GM12878 (cell line): ENCODE measurements at regions not wholly inside any gene's neighbourhood (a gene's known extent, or its start where the extent isn't known, plus 50 kb on each side); places are given as distances from the start of the nearest gene placed in this dataset.

Experiments
- ATAC-seq: fragments of 200-7000 bp; cut with Tn5 transposase; 3 replicates; pipeline ENCODE4 v1.9.1; 2020; ENCODE audit warnings: mild to moderate bottlenecking, moderate library complexity
- BruUV-seq: library from RNA; stranded (reverse); fragments of 400-500 nt; replicated peaks from 2 replicates; lab custom pipeline; 2021; lab: Mats Ljungman, UMichigan
- CTCF ChIA-PET: fragments of 300-600 bp; sonication (Branson Sonifier 250); formaldehyde crosslinking; extraction: SDS; loops from one replicate; lab custom pipeline; 2021; ENCODE audit warnings: inconsistent platforms; lab: Yijun Ruan, JAX
- POLR2A ChIA-PET: fragments of 350-600 bp; formaldehyde crosslinking; extraction: SDS; loops from one replicate; lab custom pipeline; 2021; ENCODE audit warnings: inconsistent platforms; lab: Charles Lee
- RAD21 ChIA-PET: fragments of 300-600 bp; sonication (Branson Sonifier 250); formaldehyde crosslinking; loops from one replicate; lab custom pipeline; 2023; ENCODE audit warnings: antibody characterized with exemption; ENCODE audit not compliant: unreplicated experiment; lab: Charles Lee
- SMC1A ChIA-PET: fragments of 300-600 bp; sonication (Branson Sonifier 250); formaldehyde crosslinking; loops from one replicate; lab custom pipeline; 2023; ENCODE audit not compliant: unreplicated experiment, uncharacterized antibody; lab: Charles Lee
- DNase-seq: peaks from one replicate; pipeline ENCODE4 v3.0.0-alpha.2; 2011; ENCODE audit warnings: low read depth, low spot score
- FAIRE-seq: peaks from 3 replicates; lab custom pipeline; 2011; peaks lifted over from hg19 to GRCh38; lab: Jason Lieb, UNC
- H2AFZ ChIP-seq: 2 replicates; pipeline ENCODE4 v1.6.0; 2011; ENCODE audit warnings: low read depth, low read length, control low read depth; ENCODE audit not compliant: control insufficient read depth
- H3K27ac ChIP-seq: 2 replicates; pipeline ENCODE4 v1.5.1; 2011; ENCODE audit warnings: control low read depth; ENCODE audit not compliant: control insufficient read depth, insufficient read depth
- H3K27me3 ChIP-seq, 2 experiments: replicated peaks in 1 of 2; 2 replicates each; pipeline versions ENCODE4 v1.6.0 to v1.6.1; 2011; ENCODE audit warnings: low read length in 1 of 2; ENCODE audit not compliant: control insufficient read depth in 2 of 2, insufficient read depth in 2 of 2
- H3K36me3 ChIP-seq, 2 experiments: 2 replicates each; pipeline ENCODE4 v1.5.1; 2011; ENCODE audit warnings: low read length in 1 of 2; ENCODE audit not compliant: control insufficient read depth in 2 of 2, insufficient read depth in 2 of 2
- H3K4me1 ChIP-seq: 2 replicates; pipeline ENCODE4 v1.6.1; 2011; ENCODE audit warnings: mild to moderate bottlenecking, low read length, moderate library complexity, mixed read lengths; ENCODE audit not compliant: control insufficient read depth, insufficient read depth
- H3K4me2 ChIP-seq: 2 replicates; pipeline ENCODE4 v1.6.0; 2011; ENCODE audit warnings: control low read depth; ENCODE audit not compliant: control insufficient read depth, insufficient read depth
- H3K4me3 ChIP-seq: fragments of 200-600 bp; sonication (generic); 2 replicates; pipeline ENCODE4 v1.5.1; 2016
- H3K79me2 ChIP-seq: 2 replicates; pipeline ENCODE4 v1.6.0; 2011; ENCODE audit warnings: low read length; ENCODE audit not compliant: control insufficient read depth, insufficient read depth
- H3K9ac ChIP-seq: 2 replicates; pipeline ENCODE4 v1.8.0; 2011; ENCODE audit warnings: low read length, control low read depth, mixed read lengths; ENCODE audit not compliant: control insufficient read depth, insufficient read depth
- H3K9me3 ChIP-seq: replicated peaks from 3 replicates; pipeline ENCODE4 v1.5.1; 2011; ENCODE audit warnings: mild to moderate bottlenecking, low read length; ENCODE audit not compliant: control insufficient read depth, insufficient read depth
- H4K20me1 ChIP-seq: 2 replicates; pipeline ENCODE4 v1.6.0; 2011; ENCODE audit not compliant: control insufficient read depth, insufficient read depth
- CBX5 ChIP-seq: sonication (generic); IDR thresholded peaks from 2 replicates; pipeline ENCODE4 v1.6.1; 2016; ENCODE audit warnings: low read depth, moderate library complexity, mild to moderate bottlenecking, inconsistent platforms
- CHD4 ChIP-seq: fragments of 200-600 bp; sonication (generic); IDR thresholded peaks from 2 replicates; pipeline ENCODE4 v1.6.1; 2016; ENCODE audit warnings: mild to moderate bottlenecking
- EP300 ChIP-seq, 2 experiments: fragments of 150-350 bp in 1 of 2; IDR thresholded peaks; 2 replicates each; pipeline ENCODE4 v1.6.1; 2011 to 2012; ENCODE audit warnings: low read depth in 2 of 2, low read length in 2 of 2, borderline replicate concordance in 1 of 2, improper control_type of control experiment in 1 of 2, inconsistent platforms in 1 of 2; ENCODE audit not compliant: control insufficient read depth in 1 of 2
- IKZF2 ChIP-seq, 2 experiments: fragments of 450-650 bp; IDR thresholded peaks; 2 replicates each; pipeline ENCODE4 v1.6.1; 2017; ENCODE audit warnings: mild to moderate bottlenecking in 2 of 2, moderate library complexity in 2 of 2
- JUNB ChIP-seq: IDR thresholded peaks from 2 replicates; pipeline ENCODE4 v1.6.1; 2016; ENCODE audit warnings: antibody characterized with exemption, mild to moderate bottlenecking
- KDM1A ChIP-seq: fragments of 200-600 bp; sonication (generic); IDR thresholded peaks from 2 replicates; pipeline ENCODE4 v1.6.1; 2016; ENCODE audit warnings: borderline replicate concordance
- MXI1 ChIP-seq: fragments of 150-350 bp; IDR thresholded peaks from 2 replicates; pipeline ENCODE4 v1.6.1; 2011; ENCODE audit warnings: low read depth, mild to moderate bottlenecking, inconsistent platforms, low read length, improper control_type of control experiment
- STAT3 ChIP-seq: IDR thresholded peaks from 2 replicates; pipeline ENCODE4 v1.6.1; 2011; ENCODE audit warnings: low read depth, low read length, improper control_type of control experiment
- YBX1 ChIP-seq: fragments of 450-650 bp; IDR thresholded peaks from 2 replicates; pipeline ENCODE4 v1.6.1; 2016; ENCODE audit warnings: antibody characterized with exemption
- WGBS: methylation state at CpG from one replicate; pipeline ENCODE4 v1.1.6; 2016; ENCODE audit warnings: low lambda C conversion rate; ENCODE audit not compliant: insufficient replicate concordance, insufficient coverage; ENCODE audit errors: missing lambda C conversion rate; 5-methylcytosine and 5-hydroxymethylcytosine counted together
- in situ Hi-C: fragments of 300-500 bp; cut with MboI; formaldehyde crosslinking; loops from 9 replicates; pipeline ENCODE4 v1.14.3; 2018; ENCODE audit warnings: mixed read lengths
- intact Hi-C: fragments of 100-400 bp; cut with micrococcal nuclease; formaldehyde crosslinking; loops from one replicate; pipeline ENCODE4 v1.14.2; 2022; ENCODE audit not compliant: unreplicated experiment
- TF ChIP-seq, protein P1 (sequence below): fragments of 450-650 bp; formaldehyde crosslinking; IDR thresholded peaks from 2 replicates; pipeline ENCODE4 v1.4.0; 2022; ENCODE audit warnings: mild to moderate bottlenecking, moderate library complexity
- TF ChIP-seq, protein P2 (sequence below): IDR thresholded peaks from 2 replicates; pipeline ENCODE4 v1.6.1; 2011; ENCODE audit warnings: borderline replicate concordance, low read depth, mild to moderate bottlenecking, moderate library complexity, low read length; ENCODE audit not compliant: insufficient read depth, poor library complexity, severe bottlenecking
- TF ChIP-seq, protein P3 (sequence below): fragments of 450-650 bp; IDR thresholded peaks from 2 replicates; pipeline ENCODE4 v1.6.1; 2017; ENCODE audit warnings: mild to moderate bottlenecking
- TF ChIP-seq, protein P4 (sequence below): IDR thresholded peaks from 2 replicates; pipeline ENCODE4 v1.6.1; 2012; ENCODE audit warnings: low read depth, low read length, improper control_type of control experiment
- TF ChIP-seq, protein P5 (sequence below): IDR thresholded peaks from 2 replicates; pipeline ENCODE4 v1.6.1; 2011; ENCODE audit warnings: low read depth, mild to moderate bottlenecking, low read length, moderate library complexity, borderline replicate concordance; ENCODE audit errors: extremely low read depth

DNA sequence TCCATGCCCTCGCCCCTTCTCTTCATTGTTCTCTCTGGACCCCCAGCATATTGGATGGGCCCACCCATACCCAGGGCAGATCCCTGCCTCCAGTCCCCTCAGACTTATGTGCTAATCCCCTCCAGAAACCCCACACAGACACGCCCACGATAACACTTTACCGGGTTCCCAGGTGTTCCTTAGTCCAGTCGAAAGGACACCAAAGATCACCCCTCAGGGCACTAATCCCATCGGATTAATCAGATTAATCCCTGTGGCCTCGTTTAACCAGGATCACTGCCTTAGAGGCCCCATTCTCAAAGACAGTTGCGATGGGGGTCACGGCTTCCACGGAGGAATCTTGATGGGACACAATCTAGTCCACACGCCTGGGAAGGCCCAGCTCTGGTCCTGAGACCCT is 80.8 kb downstream of the SHANK2 start (continued):
- TF ChIP-seq, protein P1, sequence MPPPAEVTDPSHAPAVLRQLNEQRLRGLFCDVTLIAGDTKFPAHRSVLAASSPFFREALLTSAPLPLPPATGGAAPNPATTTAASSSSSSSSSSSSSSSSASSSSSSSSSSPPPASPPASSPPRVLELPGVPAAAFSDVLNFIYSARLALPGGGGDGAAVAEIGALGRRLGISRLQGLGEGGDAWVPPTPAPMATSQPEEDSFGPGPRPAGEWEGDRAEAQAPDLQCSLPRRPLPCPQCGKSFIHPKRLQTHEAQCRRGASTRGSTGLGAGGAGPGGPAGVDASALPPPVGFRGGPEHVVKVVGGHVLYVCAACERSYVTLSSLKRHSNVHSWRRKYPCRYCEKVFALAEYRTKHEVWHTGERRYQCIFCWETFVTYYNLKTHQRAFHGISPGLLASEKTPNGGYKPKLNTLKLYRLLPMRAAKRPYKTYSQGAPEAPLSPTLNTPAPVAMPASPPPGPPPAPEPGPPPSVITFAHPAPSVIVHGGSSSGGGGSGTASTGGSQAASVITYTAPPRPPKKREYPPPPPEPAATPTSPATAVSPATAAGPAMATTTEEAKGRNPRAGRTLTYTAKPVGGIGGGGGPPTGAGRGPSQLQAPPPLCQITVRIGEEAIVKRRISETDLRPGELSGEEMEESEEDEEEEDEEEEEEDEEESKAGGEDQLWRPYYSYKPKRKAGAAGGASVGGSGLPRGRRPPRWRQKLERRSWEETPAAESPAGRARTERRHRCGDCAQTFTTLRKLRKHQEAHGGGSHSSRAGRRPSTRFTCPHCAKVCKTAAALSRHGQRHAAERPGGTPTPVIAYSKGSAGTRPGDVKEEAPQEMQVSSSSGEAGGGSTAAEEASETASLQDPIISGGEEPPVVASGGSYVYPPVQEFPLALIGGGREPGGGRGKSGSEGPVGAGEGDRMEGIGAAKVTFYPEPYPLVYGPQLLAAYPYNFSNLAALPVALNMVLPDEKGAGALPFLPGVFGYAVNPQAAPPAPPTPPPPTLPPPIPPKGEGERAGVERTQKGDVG (CRISPR knock-in tag): no peak
- no peak for TF ChIP-seq STAT3
- TF ChIP-seq, all 136 proteins: peak for 0

DNA sequence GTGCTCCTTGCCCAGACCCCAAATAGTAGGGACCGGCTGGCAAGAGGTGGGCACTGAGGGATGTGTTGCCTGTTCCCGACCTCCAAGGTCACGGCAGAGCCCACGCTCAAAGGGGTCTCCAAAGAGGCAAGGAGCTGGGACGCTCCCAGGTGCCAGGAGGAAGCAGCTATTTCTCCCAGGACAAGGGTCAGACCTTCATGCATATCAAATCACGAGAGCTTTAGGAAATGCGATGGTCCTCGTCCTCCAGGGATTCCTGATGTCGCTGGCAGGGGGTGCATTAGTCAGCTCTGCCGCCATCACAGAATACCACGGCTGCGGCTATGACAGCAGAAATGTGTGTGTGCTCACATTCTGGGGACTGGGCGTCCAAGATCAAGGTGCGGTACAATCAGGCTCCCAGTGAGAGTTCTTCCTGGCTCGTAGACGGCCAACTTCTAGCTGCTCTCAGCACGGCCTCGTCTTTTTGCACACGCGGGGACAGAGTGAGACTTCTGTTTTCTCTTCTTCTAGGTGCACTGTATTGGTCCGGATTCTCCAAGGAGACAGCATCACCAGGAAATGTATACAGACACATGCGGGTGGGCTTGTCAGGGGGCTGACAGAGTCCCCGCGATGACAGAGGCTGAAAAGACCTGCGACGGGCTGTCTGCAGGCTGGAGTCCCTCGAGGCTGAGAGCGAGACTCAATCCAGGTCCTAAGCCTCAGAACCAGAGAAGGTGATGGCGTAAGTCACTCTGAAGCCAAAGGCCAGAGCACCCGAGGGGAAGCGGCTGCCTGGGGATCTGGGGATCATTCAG is 81.6 kb downstream of the SHANK2 start:
- RAD21 ChIA-PET: no interaction called here
- CTCF ChIA-PET: no interaction called here
- Histone ChIP-seq H3K27ac (no peak overlapping the region), H2AFZ (no peak overlapping the region), H3K4me2 (no peak overlapping the region), H3K9ac (no peak overlapping the region), H3K79me2 (no peaks in the 10 kb centered on the region), H3K36me3 (no peaks in the 10 kb centered on the region), H3K4me3 (no peak overlapping the region), H4K20me1 (no peaks in the 10 kb centered on the region), H3K4me1 (no peaks in the 10 kb centered on the region), H3K9me3 (no peaks in the 10 kb centered on the region; the same call in 2 of the 3 replicates), H3K27me3 (no peaks in the 10 kb centered on the region)
- intact Hi-C loops (no loop called here), in situ Hi-C loops (no loop called here)
- WGBS: 66% methylated on average over 31 of the region's 31 CpGs
- SMC1A ChIA-PET: no interaction called here
- ATAC-seq: no peak
- FAIRE-seq: no peak
- BruUV-seq: no TSS peak
- no peak for DNase-seq
- POLR2A ChIA-PET: no interaction called here
- TF ChIP-seq IKZF2 (IDR thresholded peaks at IDR 0.05) (no peak), MXI1 (no peak), YBX1 (no peak), EP300 (IDR thresholded peaks at IDR 0.05; ENCODE audit: borderline replicate concordance in 1 of 2, control insufficient read depth in 1 of 2, low read depth in 2 of 2, low read length in 2 of 2) (no peak), CHD4 (no peak), KDM1A (no peak), CBX5 (no peak), JUNB (no peak)
- TF ChIP-seq, protein P2, sequence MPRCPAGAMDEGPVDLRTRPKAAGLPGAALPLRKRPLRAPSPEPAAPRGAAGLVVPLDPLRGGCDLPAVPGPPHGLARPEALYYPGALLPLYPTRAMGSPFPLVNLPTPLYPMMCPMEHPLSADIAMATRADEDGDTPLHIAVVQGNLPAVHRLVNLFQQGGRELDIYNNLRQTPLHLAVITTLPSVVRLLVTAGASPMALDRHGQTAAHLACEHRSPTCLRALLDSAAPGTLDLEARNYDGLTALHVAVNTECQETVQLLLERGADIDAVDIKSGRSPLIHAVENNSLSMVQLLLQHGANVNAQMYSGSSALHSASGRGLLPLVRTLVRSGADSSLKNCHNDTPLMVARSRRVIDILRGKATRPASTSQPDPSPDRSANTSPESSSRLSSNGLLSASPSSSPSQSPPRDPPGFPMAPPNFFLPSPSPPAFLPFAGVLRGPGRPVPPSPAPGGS: no peak
- TF ChIP-seq, protein P3, sequence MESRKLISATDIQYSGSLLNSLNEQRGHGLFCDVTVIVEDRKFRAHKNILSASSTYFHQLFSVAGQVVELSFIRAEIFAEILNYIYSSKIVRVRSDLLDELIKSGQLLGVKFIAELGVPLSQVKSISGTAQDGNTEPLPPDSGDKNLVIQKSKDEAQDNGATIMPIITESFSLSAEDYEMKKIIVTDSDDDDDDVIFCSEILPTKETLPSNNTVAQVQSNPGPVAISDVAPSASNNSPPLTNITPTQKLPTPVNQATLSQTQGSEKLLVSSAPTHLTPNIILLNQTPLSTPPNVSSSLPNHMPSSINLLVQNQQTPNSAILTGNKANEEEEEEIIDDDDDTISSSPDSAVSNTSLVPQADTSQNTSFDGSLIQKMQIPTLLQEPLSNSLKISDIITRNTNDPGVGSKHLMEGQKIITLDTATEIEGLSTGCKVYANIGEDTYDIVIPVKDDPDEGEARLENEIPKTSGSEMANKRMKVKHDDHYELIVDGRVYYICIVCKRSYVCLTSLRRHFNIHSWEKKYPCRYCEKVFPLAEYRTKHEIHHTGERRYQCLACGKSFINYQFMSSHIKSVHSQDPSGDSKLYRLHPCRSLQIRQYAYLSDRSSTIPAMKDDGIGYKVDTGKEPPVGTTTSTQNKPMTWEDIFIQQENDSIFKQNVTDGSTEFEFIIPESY: no peak
- TF ChIP-seq, protein P4, sequence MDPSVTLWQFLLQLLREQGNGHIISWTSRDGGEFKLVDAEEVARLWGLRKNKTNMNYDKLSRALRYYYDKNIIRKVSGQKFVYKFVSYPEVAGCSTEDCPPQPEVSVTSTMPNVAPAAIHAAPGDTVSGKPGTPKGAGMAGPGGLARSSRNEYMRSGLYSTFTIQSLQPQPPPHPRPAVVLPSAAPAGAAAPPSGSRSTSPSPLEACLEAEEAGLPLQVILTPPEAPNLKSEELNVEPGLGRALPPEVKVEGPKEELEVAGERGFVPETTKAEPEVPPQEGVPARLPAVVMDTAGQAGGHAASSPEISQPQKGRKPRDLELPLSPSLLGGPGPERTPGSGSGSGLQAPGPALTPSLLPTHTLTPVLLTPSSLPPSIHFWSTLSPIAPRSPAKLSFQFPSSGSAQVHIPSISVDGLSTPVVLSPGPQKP: no peak
- TF ChIP-seq, protein P5, sequence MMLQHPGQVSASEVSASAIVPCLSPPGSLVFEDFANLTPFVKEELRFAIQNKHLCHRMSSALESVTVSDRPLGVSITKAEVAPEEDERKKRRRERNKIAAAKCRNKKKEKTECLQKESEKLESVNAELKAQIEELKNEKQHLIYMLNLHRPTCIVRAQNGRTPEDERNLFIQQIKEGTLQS: no peak
